ENCODE measurements at regions not wholly inside any gene's neighbourhood (a gene's known extent, or its start where the extent isn't known, plus 50 kb on each side); places are given as distances from the start of the nearest gene placed in this dataset.
A peak's percentile ranks its signal among the peaks of the same experiment; 100 is the strongest.

DNA sequence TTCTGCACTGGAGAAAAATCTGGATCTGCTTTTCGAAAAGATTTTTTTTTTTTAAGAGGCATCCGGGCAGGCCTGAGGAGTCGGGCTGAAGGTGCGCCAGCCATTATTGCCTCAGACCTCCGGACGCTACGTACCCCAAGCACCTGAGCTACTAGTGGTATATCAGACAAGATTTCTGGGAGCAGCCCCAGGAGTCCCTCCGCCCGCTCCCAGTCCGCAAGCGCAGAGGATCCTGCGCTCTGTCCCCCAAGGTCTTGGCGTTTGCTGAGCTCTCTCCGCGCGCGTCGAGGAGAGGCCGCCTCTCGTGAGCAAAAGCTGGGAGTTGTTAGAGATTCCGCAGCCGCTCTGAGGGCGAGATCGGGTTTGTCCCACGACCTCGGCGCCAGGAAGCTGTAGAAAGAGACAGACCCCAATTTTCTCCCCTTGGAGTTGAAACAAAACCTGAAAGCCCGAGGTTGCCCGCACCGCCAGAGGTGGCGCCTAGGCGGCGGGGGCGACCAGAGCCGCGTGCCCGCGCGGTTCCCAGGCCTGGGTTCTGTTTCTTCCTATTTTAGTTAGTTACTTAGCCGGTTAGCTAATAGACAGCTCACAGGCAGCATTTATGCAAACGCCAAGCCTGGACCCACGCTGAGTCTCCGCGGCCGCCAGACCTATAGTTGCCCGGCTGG lies 72.5 kb upstream of the POLG start:
- intact Hi-C loops (cut with DNase I; ENCODE audit: low total_unique reads), result no loop called here
- Histone ChIP-seq H3K27me3 (peaks cover 0 to 100% of the 10 kb centered on the region in 2 donors), H3K27ac (no peak overlapping the region), H3K4me3 (peak overlapping the region in 1 of 2 donors; percentile 30), H3K4me1 (peaks cover 0 to 50% (median 41%) of the 10 kb centered on the region in 4 donors), H3K36me3 (no peaks in the 10 kb centered on the region), H3K9me3 (no peaks in the 10 kb centered on the region)
- TF ChIP-seq CTCF (IDR thresholded peaks at IDR 0.05), result no peak
- no peak for DNase-seq

DNA sequence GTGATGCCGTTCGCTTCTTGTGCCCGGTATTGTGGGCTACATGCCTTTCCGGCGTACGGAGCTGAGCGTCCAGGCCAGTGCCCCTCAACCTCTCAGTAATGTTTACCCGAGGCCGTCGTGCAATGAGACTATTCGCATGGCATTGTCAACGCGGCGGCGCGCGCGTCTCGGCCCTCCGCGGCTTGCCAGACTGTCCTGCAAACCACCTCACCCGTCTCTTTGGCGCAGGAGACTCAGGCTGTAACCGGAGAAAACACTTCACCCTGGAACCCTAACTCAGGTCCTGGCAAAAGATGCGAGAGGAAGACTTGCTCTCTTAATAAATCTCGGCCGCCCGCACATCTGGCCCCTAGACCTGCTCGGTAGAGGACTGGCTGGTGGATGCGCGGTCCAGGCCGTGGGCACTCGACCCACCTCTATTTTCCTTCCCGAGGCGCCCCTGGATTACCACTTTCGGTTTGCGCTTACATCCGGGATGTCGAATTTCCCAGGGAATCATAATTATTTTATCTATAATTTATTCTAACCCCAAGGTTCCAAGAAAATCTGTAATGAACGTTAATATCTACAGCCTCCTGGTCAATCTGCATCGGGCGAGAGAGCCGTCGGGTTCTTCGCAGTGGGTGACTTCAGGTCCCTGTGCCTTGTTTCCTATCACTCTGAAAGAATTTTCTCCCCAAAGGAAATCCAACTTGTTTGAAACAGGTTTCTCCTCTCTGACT lies 71.8 kb upstream of the POLG start:
- intact Hi-C loops (cut with DNase I; ENCODE audit: low total_unique reads), result no loop called here
- Histone ChIP-seq H3K9me3 (no peaks in the 10 kb centered on the region), H3K36me3 (no peaks in the 10 kb centered on the region), H3K27ac (no peak overlapping the region), H3K27me3 (peaks cover 0 to 100% of the 10 kb centered on the region in 2 donors), H3K4me3 (peak overlapping the region in 1 of 2 donors; percentile 30), H3K4me1 (peaks cover 0 to 52% (median 43%) of the 10 kb centered on the region in 4 donors)
- DNase-seq, result no peak
- TF ChIP-seq CTCF (IDR thresholded peaks at IDR 0.05), result no peak

- Histone ChIP-seq H3K36me3 (no peaks in the 10 kb centered on the region), H3K4me3 (no peak overlapping the region), H3K4me1 (peaks cover 0 to 49% (median 42%) of the 10 kb centered on the region in 4 donors), H3K27me3 (peaks cover 0 to 100% of the 10 kb centered on the region in 2 donors), H3K27ac (no peak overlapping the region), H3K9me3 (no peaks in the 10 kb centered on the region)
- intact Hi-C loops (cut with DNase I; ENCODE audit: low total_unique reads), result no loop called here
- no peak for DNase-seq
- no peak for TF ChIP-seq CTCF (IDR thresholded peaks at IDR 0.05)
Measured at GRCh38 chr15:89405494-89405893, 70.9 kb upstream of the POLG start.

GRCh38 chr15:89404023-89404422 lies 69.4 kb upstream of the POLG start:
- intact Hi-C loops (cut with DNase I; ENCODE audit: low total_unique reads), result no loop called here
- Histone ChIP-seq H3K4me3 (no peak overlapping the region), H3K27me3 (peaks cover 8 to 100% of the 10 kb centered on the region in 2 donors), H3K36me3 (no peaks in the 10 kb centered on the region), H3K4me1 (peaks cover 0 to 55% (median 49%) of the 10 kb centered on the region in 4 donors), H3K27ac (no peak overlapping the region), H3K9me3 (no peaks in the 10 kb centered on the region)
- no peak for DNase-seq
- TF ChIP-seq CTCF (IDR thresholded peaks at IDR 0.05), result no peak

DNA sequence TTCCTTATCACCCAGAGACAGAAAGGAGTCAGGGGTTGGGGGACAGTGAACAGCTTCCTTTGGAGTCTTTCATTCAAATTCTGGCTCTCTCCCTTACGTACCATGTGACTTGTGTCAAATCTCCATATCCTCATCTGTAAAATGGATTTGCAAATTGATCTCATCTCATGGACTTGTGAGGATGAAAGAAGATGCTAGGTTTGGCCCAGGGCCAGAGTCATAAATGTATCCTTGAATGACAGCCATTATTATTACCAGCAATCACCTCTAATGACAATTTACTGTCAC lies 67.8 kb upstream of the POLG start:
- intact Hi-C loops (cut with DNase I; ENCODE audit: low total_unique reads), result no loop called here
- Histone ChIP-seq H3K4me3 (no peak overlapping the region), H3K36me3 (no peaks in the 10 kb centered on the region), H3K9me3 (no peaks in the 10 kb centered on the region), H3K27ac (no peak overlapping the region), H3K27me3 (peaks cover 8 to 100% of the 10 kb centered on the region in 2 donors), H3K4me1 (peaks cover 0 to 42% (median 36%) of the 10 kb centered on the region in 4 donors)
- DNase-seq, result no peak
- TF ChIP-seq CTCF (IDR thresholded peaks at IDR 0.05), result no peak

Measured in tibial artery (tissue), 4 donors.